Fibroblast of pulmonary artery (primary cell): ENCODE measurements at regions not wholly inside any gene's neighbourhood (a gene's known extent, or its start where the extent isn't known, plus 50 kb on each side); places are given as distances from the start of the nearest gene placed in this dataset.
"Not testable (repeated sequence)": the region's sequence is repeated elsewhere in the genome, so short reads cannot be mapped to it uniquely, and the experiment has no call there.

Source experiments
- DNase-seq: peaks from one replicate; pipeline ENCODE4 v3.0.0-alpha.2; 2010; ENCODE audit warnings: low read depth
- H3K4me3 ChIP-seq: replicated peaks from 2 replicates; pipeline ENCODE4 v1.5.1; 2011; ENCODE audit warnings: low read depth, mild to moderate bottlenecking, control low read depth, low read length, moderate library complexity
- TF ChIP-seq, protein P1 (sequence below): IDR thresholded peaks from 2 replicates; pipeline ENCODE4 v1.5.1; 2011; ENCODE audit warnings: mild to moderate bottlenecking, control low read depth, low read length, inconsistent platforms; ENCODE audit errors: missing control alignments

GRCh38 chr16:48029768-48030167, 126.0 kb downstream of the ABCC12 start:
- DNase-seq = no peak
- H3K4me3 ChIP-seq = no peak overlapping the region
- TF ChIP-seq, protein P1, sequence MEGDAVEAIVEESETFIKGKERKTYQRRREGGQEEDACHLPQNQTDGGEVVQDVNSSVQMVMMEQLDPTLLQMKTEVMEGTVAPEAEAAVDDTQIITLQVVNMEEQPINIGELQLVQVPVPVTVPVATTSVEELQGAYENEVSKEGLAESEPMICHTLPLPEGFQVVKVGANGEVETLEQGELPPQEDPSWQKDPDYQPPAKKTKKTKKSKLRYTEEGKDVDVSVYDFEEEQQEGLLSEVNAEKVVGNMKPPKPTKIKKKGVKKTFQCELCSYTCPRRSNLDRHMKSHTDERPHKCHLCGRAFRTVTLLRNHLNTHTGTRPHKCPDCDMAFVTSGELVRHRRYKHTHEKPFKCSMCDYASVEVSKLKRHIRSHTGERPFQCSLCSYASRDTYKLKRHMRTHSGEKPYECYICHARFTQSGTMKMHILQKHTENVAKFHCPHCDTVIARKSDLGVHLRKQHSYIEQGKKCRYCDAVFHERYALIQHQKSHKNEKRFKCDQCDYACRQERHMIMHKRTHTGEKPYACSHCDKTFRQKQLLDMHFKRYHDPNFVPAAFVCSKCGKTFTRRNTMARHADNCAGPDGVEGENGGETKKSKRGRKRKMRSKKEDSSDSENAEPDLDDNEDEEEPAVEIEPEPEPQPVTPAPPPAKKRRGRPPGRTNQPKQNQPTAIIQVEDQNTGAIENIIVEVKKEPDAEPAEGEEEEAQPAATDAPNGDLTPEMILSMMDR = no peak

DNA sequence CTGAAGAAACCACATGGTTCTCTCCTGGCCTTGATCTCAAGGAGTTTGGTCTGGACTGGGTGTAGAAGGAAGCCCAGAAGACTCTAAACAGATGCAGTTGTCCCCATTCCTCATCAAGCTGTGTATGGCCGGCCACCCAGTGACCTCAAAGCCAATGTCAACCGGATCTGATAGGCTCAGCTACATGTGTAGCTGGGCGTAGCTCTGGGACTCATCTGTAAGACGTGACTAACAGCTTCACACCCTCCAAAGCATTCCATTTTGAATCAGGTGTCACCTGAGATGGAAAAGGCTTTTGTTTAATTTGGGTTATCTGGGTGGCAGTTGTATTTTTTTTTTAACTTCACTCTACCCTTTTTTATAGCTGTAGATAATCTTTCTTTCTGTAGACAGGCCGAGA, 130.4 kb downstream of the ABCC12 start:
- DNase-seq = no peak
- TF ChIP-seq, protein P1 = no peak
- no peak overlapping the region for H3K4me3 ChIP-seq

DNA sequence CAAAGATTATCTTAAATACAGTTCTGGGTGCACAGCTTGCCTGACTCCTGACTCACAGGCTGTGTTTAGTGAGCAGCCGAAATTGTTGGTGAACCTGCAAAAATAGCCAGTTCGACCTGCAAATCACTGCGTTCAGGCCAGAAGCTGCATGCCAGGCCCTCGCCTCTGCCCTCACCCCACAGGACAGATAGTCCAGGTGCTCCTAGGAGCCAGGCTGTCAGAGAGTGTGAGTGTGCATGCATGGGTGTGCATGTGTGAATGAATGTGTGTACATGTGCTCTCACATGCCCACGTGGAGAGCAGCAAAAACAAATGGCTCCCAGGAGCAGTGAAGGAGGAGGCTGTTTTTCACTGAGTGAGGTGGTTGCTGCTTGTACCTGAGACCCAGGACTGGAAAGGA, 131.8 kb downstream of the ABCC12 start:
- no peak overlapping the region for H3K4me3 ChIP-seq
- TF ChIP-seq, protein P1 = no peak

DNA sequence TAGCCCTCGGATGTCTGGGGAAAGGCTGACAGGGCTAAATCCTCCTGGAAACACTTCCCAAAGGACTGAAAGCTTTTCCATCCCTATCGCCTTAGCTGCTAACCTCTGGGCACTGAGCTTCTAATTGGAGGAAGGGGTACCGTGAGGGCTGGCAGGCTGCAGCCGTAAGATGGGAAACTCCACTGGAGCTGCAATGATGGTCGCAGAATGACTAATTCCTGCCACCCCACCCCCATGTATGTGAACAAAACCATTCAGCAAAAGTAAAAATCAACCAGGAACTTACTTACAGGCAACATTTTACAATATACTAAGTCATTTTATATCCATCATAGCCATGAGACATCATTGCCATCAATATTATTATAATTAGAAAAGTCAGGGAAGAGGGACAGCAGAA, 133.3 kb downstream of the ABCC12 start:
- DNase-seq = no peak
- TF ChIP-seq, protein P1 = no peak
- H3K4me3 ChIP-seq = no peak overlapping the region

More for the DNA sequence above, 131.8 kb downstream of the ABCC12 start:
- no peak for DNase-seq

DNA sequence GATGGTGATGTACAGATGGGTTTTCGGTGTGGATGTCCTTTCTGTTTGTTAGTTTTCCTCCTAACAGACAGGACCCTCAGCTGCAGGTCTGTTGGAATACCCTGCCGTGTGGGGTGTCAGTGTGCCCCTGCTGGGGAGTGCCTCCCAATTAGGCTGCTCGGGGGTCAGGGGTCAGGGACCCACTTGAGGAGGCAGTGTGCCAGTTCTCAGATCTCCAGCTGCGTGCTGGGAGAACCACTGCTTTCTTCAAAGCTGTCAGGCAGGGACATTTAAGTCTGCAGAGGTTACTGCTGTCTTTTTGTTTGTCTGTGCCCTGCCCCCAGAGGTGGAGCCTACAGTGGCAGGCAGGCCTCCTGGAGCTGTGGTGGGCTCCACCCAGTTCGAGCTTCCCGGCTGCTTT, 135.2 kb downstream of the ABCC12 start:
- not testable (repeated sequence) for DNase-seq, H3K4me3 ChIP-seq

DNA sequence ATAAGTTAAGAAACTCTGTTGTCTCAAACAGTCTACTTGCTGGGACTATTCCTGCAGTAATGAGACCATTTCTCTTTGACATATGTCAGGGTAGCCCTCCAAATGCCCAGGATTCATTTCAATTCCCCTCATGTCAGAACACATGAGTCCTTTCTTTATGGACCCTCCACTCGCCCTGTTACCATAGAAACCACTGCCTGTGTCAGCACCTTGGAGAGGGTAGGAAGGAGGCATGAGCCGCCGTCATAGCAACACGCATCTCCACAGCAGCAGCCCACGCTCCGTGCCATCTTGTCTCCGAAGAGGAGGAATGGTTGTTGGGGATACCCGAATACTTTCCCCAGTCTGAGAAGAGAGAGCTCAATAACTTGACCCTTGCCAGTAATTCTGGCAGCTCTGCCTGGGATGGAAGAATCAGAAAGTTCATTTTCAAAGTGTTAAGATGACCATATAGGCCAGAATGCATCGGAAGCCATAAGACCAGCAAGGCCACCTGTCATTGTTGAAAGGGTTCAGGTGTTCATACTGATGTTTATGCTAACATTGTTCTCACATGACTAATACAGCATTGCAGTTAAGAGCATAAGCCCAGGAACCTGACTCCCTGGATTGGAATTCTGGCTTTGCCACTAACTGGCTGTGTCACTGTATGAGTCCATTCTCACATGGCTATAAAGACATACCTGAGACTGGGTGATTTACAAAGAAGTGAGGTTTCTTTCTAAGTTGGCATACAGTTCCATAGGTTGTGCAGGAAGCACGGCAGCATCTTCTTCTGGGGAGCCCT, 141.3 kb downstream of the ABCC12 start:
- DNase-seq = peak; percentile 4
- no peak overlapping the region for H3K4me3 ChIP-seq
- TF ChIP-seq, protein P1 = no peak

GRCh38 chr16:48013491-48013901, 142.3 kb downstream of the ABCC12 start:
- H3K4me3 ChIP-seq = no peak overlapping the region
- peak; percentile 22 for DNase-seq
- TF ChIP-seq, protein P1 = no peak
